ENCODE measurements at regions not wholly inside any gene's neighbourhood (a gene's known extent, or its start where the extent isn't known, plus 50 kb on each side); places are given as distances from the start of the nearest gene placed in this dataset.

- TF ChIP-seq CHD7 (IDR thresholded peaks at IDR 0.05; ENCODE audit: insufficient replicate concordance, low read length) (no peak), CHD2 (IDR thresholded peaks at IDR 0.05; ENCODE audit: low read length) (no peak), RBBP5 (IDR thresholded peaks at IDR 0.05; ENCODE audit: borderline replicate concordance, low read depth, low read length) (no peak), MAX (IDR thresholded peaks at IDR 0.05) (no peak), TEAD4 (IDR thresholded peaks at IDR 0.05; ENCODE audit: low read depth, low read length) (no peak), TAF1 (IDR thresholded peaks at IDR 0.05; ENCODE audit: low read depth, low read length) (no peak), ATF2 (IDR thresholded peaks at IDR 0.05; ENCODE audit: low read length) (no peak), CHD1 (IDR thresholded peaks at IDR 0.05; ENCODE audit: low read depth, low read length) (no peak), NRF1 (IDR thresholded peaks at IDR 0.05; ENCODE audit: low read depth, low read length) (no peak)
These were observed 307.3 kb upstream of the SGCD start (continued) for GRCh38 chr5:156019571-156020180.

Data from H1 (cell line).